CD14-positive monocyte (primary cell): ENCODE measurements at regions not wholly inside any gene's neighbourhood (a gene's known extent, or its start where the extent isn't known, plus 50 kb on each side); places are given as distances from the start of the nearest gene placed in this dataset.

ENCODE experiments used
- DNase-seq, 3 donors: peaks; one replicate each; pipeline ENCODE4 v3.0.0-alpha.2; 2011 to 2022
- H2AFZ ChIP-seq: 2 replicates; pipeline ENCODE4 v1.6.0; 2012; ENCODE audit warnings: mild to moderate bottlenecking, low read depth, low read length, inconsistent platforms; ENCODE audit not compliant: insufficient read depth, poor library complexity, severe bottlenecking
- H3K27ac ChIP-seq, 2 donors: 1 replicate in 1 of 2; 2 replicates in 1 of 2; pipeline ENCODE4 v1.5.1; 2012 to 2013; ENCODE audit warnings: low read length in 2 of 2, control low read depth in 1 of 2, inconsistent platforms in 1 of 2, low read depth in 1 of 2, mild to moderate bottlenecking in 1 of 2
- H3K27me3 ChIP-seq, 2 donors: one replicate each; pipeline versions ENCODE4 v1.6.0 to v1.6.1; 2011 to 2013; ENCODE audit warnings: low read length in 2 of 2; ENCODE audit not compliant: control insufficient read depth in 2 of 2, insufficient read depth in 2 of 2
- H3K36me3 ChIP-seq, 2 donors: replicated peaks in 1 of 2; 1 replicate in 1 of 2; 2 replicates in 1 of 2; pipeline versions ENCODE4 v1.5.1 to v1.6.1; 2012 to 2013; ENCODE audit warnings: low read length in 2 of 2, control low read depth in 1 of 2, inconsistent platforms in 1 of 2, mild to moderate bottlenecking in 1 of 2; ENCODE audit not compliant: insufficient read depth in 2 of 2, control insufficient read depth in 1 of 2
- H3K4me1 ChIP-seq, 2 donors: 1 replicate in 1 of 2; 2 replicates in 1 of 2; pipeline versions ENCODE4 v1.5.1 to v1.6.1; 2012 to 2013; ENCODE audit warnings: low read length in 2 of 2, control low read depth in 1 of 2, inconsistent platforms in 1 of 2, mild to moderate bottlenecking in 1 of 2, moderate library complexity in 1 of 2; ENCODE audit not compliant: insufficient read depth in 2 of 2, control insufficient read depth in 1 of 2
- H3K4me2 ChIP-seq: replicated peaks from 2 replicates; pipeline ENCODE3; 2012; ENCODE audit warnings: low read length, moderate library complexity, mild to moderate bottlenecking; ENCODE audit not compliant: poor library complexity, severe bottlenecking; ENCODE audit errors: extremely low read depth
- H3K4me3 ChIP-seq, 3 experiments: fragments of 200-600 bp in 1 of 3; sonication (generic) in 1 of 3; replicated peaks in 1 of 3; 1 replicate in 2 of 3; 2 replicates in 1 of 3; pipeline ENCODE4 v1.5.1; 2011 to 2013; ENCODE audit warnings: low read length in 3 of 3, mild to moderate bottlenecking in 3 of 3, control low read depth in 2 of 3, low read depth in 2 of 3, inconsistent platforms in 1 of 3, moderate library complexity in 1 of 3
- H3K79me2 ChIP-seq: 2 replicates; pipeline ENCODE4 v1.6.0; 2012; ENCODE audit warnings: mild to moderate bottlenecking, control low read depth, inconsistent platforms, low read length, moderate library complexity; ENCODE audit not compliant: insufficient read depth
- H3K9ac ChIP-seq: 2 replicates; pipeline ENCODE4 v1.6.0; 2017; ENCODE audit warnings: low read length, mild to moderate bottlenecking; ENCODE audit not compliant: insufficient read depth, poor library complexity, severe bottlenecking
- H3K9me3 ChIP-seq, 2 donors: replicated peaks in 1 of 2; 1 replicate in 1 of 2; 2 replicates in 1 of 2; pipeline versions ENCODE4 v1.5.1 to v1.6.1; 2012 to 2013; ENCODE audit warnings: low read length in 2 of 2, control low read depth in 1 of 2; ENCODE audit not compliant: control insufficient read depth in 1 of 2, insufficient read depth in 1 of 2
- H4K20me1 ChIP-seq: 2 replicates; pipeline ENCODE4 v1.6.0; 2012; ENCODE audit warnings: mild to moderate bottlenecking, low read length, control low read depth, moderate library complexity; ENCODE audit not compliant: insufficient read depth
- H3K27ac Mint-ChIP-seq, 7 donors: one replicate each; pipeline ENCODE4 v1.8.0; 2020; ENCODE audit warnings: mild to moderate bottlenecking in 7 of 7, mixed read lengths in 7 of 7, moderate library complexity in 6 of 7, inconsistent platforms in 2 of 7
- H3K27me3 Mint-ChIP-seq, 3 donors: one replicate each; pipeline ENCODE4 v1.8.0; 2021 to 2022; ENCODE audit warnings: low read depth in 3 of 3, mild to moderate bottlenecking in 3 of 3, mixed read lengths in 3 of 3, moderate library complexity in 3 of 3, inconsistent platforms in 1 of 3
- H3K36me3 Mint-ChIP-seq, 2 donors: one replicate each; pipeline ENCODE4 v1.8.0; 2020; ENCODE audit warnings: mixed read lengths in 2 of 2, inconsistent platforms in 1 of 2, mild to moderate bottlenecking in 1 of 2
- H3K4me1 Mint-ChIP-seq: one replicate; pipeline ENCODE4 v1.8.0; 2020; ENCODE audit warnings: mild to moderate bottlenecking, mixed read lengths
- H3K4me3 Mint-ChIP-seq, 2 donors: one replicate each; pipeline ENCODE4 v1.8.0; 2020; ENCODE audit warnings: mild to moderate bottlenecking in 2 of 2, mixed read lengths in 2 of 2, moderate library complexity in 1 of 2
- H3K9me3 Mint-ChIP-seq, 7 donors: one replicate each; pipeline ENCODE4 v1.8.0; 2020 to 2022; ENCODE audit warnings: mixed read lengths in 7 of 7, mild to moderate bottlenecking in 6 of 7, moderate library complexity in 6 of 7, inconsistent platforms in 2 of 7
- CTCF ChIP-seq: fragments of 200-600 bp; IDR thresholded peaks from one replicate; pipeline ENCODE4 v1.8.0; 2022; ENCODE audit warnings: antibody characterized with exemption, mild to moderate bottlenecking
- WGBS: methylation state at CpG from one replicate; pipeline ENCODE4 v1.1.5; 2013; ENCODE audit warnings: missing lambda C conversion rate; ENCODE audit not compliant: insufficient coverage; 5-methylcytosine and 5-hydroxymethylcytosine counted together
- intact Hi-C, 2 donors: fragments of 100-400 bp; cut with micrococcal nuclease; formaldehyde crosslinking; loops; one replicate each; pipeline versions ENCODE4 v1.15.0 to v1.15.1; 2023

GRCh38 chr12:116332705-116333380 lies 55.4 kb upstream of the MED13L start:
- Mint-ChIP-seq H3K36me3 (peaks cover 2 to 4% of the 10 kb centered on the region in 2 donors), H3K27me3 (peaks cover 0 to 1% (median 0%) of the 10 kb centered on the region in 3 donors), H3K9me3 (no peaks in the 10 kb centered on the region), H3K4me3 (no peak overlapping the region), H3K27ac (peak overlapping the region in 6 of 7 donors; percentile 42 to 84 (median 69)), H3K4me1 (peaks cover 43% of the 10 kb centered on the region)
- Histone ChIP-seq H3K9me3 (no peaks in the 10 kb centered on the region), H3K79me2 (no peaks in the 10 kb centered on the region), H3K4me2 (no peak overlapping the region), H4K20me1 (no peaks in the 10 kb centered on the region), H2AFZ (no peak overlapping the region), H3K4me3 (no peak overlapping the region), H3K27ac (peak overlapping the region in 1 of 2 donors; percentile 35), H3K36me3 (no peaks in the 10 kb centered on the region), H3K4me1 (peaks cover 26 to 34% of the 10 kb centered on the region in 2 donors), H3K27me3 (no peaks in the 10 kb centered on the region), H3K9ac (no peak overlapping the region)
- intact Hi-C loops: loop anchor here (5.0 to 10.0 kb wide), 3 partner anchors 41 to 72 kb away; no protein-coding TSS in a partner anchor
- 93% methylated on average over 8 of the region's 11 CpGs for WGBS
- TF ChIP-seq CTCF: no peak
- DNase-seq: no peak

- no peak for TF ChIP-seq CTCF
- Mint-ChIP-seq H3K27ac (peak overlapping the region in 5 of 7 donors; percentile 42 to 84 (median 58)), H3K4me1 (peaks cover 43% of the 10 kb centered on the region), H3K27me3 (peaks cover 0 to 1% (median 0%) of the 10 kb centered on the region in 3 donors), H3K36me3 (peaks cover 2 to 4% of the 10 kb centered on the region in 2 donors), H3K9me3 (no peaks in the 10 kb centered on the region), H3K4me3 (no peak overlapping the region)
- H4K20me1 ChIP-seq: no peaks in the 10 kb centered on the region
- H2AFZ ChIP-seq: no peak overlapping the region
- H3K9me3 ChIP-seq: no peaks in the 10 kb centered on the region
- H3K4me1 ChIP-seq: peaks cover 26 to 34% of the 10 kb centered on the region in 2 donors
- H3K4me3 ChIP-seq: no peak overlapping the region
- H3K27ac ChIP-seq: peak overlapping the region in 1 of 2 donors; percentile 35
- no peak for DNase-seq
- no peaks in the 10 kb centered on the region for H3K27me3 ChIP-seq
- H3K36me3 ChIP-seq: no peaks in the 10 kb centered on the region
- H3K9ac ChIP-seq: no peak overlapping the region
- 91% methylated on average over 1 of the region's 5 CpGs for WGBS
- intact Hi-C loops: loop anchor here (5.0 to 10.0 kb wide), 3 partner anchors 41 to 71 kb away; no protein-coding TSS in a partner anchor
- no peaks in the 10 kb centered on the region for H3K79me2 ChIP-seq
- no peak overlapping the region for H3K4me2 ChIP-seq
These were observed 55.9 kb upstream of the MED13L start for GRCh38 chr12:116333402-116333801.
